GM18870 (cell line): ENCODE measurements at regions not wholly inside any gene's neighbourhood (a gene's known extent, or its start where the extent isn't known, plus 50 kb on each side); places are given as distances from the start of the nearest gene placed in this dataset.
"Not testable (repeated sequence)": the region's sequence is repeated elsewhere in the genome, so short reads cannot be mapped to it uniquely, and the experiment has no call there.

Experiments
- ATAC-seq: cut with Tn5 transposase; IDR thresholded peaks from one replicate; pipeline ENCODE4 v1.9.1; 2021; ENCODE audit warnings: moderate library complexity; ENCODE audit not compliant: unreplicated experiment

- no peak for ATAC-seq
Measured at GRCh38 chr5:166710271-166710670, 1581.2 kb upstream of the WWC1 start.

- no peak for ATAC-seq
Measured at GRCh38 chr5:166712447-166713185, 1578.8 kb upstream of the WWC1 start.

GRCh38 chr5:166713295-166713694 lies 1578.2 kb upstream of the WWC1 start:
- no peak for ATAC-seq

GRCh38 chr5:166716856-166717492 lies 1574.5 kb upstream of the WWC1 start:
- ATAC-seq: no peak

- ATAC-seq: no peak
Measured at GRCh38 chr5:166719991-166720390, 1571.5 kb upstream of the WWC1 start.

- ATAC-seq: no peak
Measured at GRCh38 chr5:166722939-166723338, 1568.5 kb upstream of the WWC1 start.

GRCh38 chr5:166724284-166724683 lies 1567.2 kb upstream of the WWC1 start:
- no peak for ATAC-seq

GRCh38 chr5:166725593-166725992 lies 1565.9 kb upstream of the WWC1 start:
- no peak for ATAC-seq

- no peak for ATAC-seq
Measured at GRCh38 chr5:166726406-166726805, 1565.0 kb upstream of the WWC1 start.

- ATAC-seq: not testable (repeated sequence)
Measured at GRCh38 chr5:166742951-166743350, 1548.5 kb upstream of the WWC1 start.

GRCh38 chr5:166746506-166746905 lies 1544.9 kb upstream of the WWC1 start:
- ATAC-seq: no peak

GRCh38 chr5:166750376-166750775 lies 1541.1 kb upstream of the WWC1 start:
- no peak for ATAC-seq

- no peak for ATAC-seq
Measured at GRCh38 chr5:166758151-166758550, 1533.3 kb upstream of the WWC1 start.

- no peak for ATAC-seq
Measured at GRCh38 chr5:166767858-166768257, 1523.6 kb upstream of the WWC1 start.

GRCh38 chr5:166768536-166768935 lies 1522.9 kb upstream of the WWC1 start:
- ATAC-seq: no peak

- no peak for ATAC-seq
Measured at GRCh38 chr5:166772770-166773169, 1518.7 kb upstream of the WWC1 start.

GRCh38 chr5:166781737-166782136 lies 1509.7 kb upstream of the WWC1 start:
- no peak for ATAC-seq

GRCh38 chr5:166784545-166785078 lies 1506.8 kb upstream of the WWC1 start:
- ATAC-seq: no peak

- no peak for ATAC-seq
Measured at GRCh38 chr5:166786178-166786577, 1505.3 kb upstream of the WWC1 start.

- no peak for ATAC-seq
Measured at GRCh38 chr5:166786889-166787288, 1504.6 kb upstream of the WWC1 start.

- no peak for ATAC-seq
Measured at GRCh38 chr5:166788050-166788449, 1503.4 kb upstream of the WWC1 start.

- no peak for ATAC-seq
Measured at GRCh38 chr5:166795756-166796155, 1495.7 kb upstream of the WWC1 start.
